Right forelimb (tissue), 1 donor: ENCODE measurements at regions not wholly inside any gene's neighbourhood (a gene's known extent, or its start where the extent isn't known, plus 50 kb on each side); places are given as distances from the start of the nearest gene placed in this dataset.
A peak's percentile ranks its signal among the peaks of the same experiment; 100 is the strongest.
"Not testable (repeated sequence)": the region's sequence is repeated elsewhere in the genome, so short reads cannot be mapped to it uniquely, and the experiment has no call there.

Experiments
- DNase-seq: peaks from one replicate; pipeline ENCODE4 v3.0.0-alpha.2; 2018

- DNase-seq, result no peak
Observed at GRCh38 chr22:25420925-25421904, 143.3 kb upstream of the GRK3 start.

DNA sequence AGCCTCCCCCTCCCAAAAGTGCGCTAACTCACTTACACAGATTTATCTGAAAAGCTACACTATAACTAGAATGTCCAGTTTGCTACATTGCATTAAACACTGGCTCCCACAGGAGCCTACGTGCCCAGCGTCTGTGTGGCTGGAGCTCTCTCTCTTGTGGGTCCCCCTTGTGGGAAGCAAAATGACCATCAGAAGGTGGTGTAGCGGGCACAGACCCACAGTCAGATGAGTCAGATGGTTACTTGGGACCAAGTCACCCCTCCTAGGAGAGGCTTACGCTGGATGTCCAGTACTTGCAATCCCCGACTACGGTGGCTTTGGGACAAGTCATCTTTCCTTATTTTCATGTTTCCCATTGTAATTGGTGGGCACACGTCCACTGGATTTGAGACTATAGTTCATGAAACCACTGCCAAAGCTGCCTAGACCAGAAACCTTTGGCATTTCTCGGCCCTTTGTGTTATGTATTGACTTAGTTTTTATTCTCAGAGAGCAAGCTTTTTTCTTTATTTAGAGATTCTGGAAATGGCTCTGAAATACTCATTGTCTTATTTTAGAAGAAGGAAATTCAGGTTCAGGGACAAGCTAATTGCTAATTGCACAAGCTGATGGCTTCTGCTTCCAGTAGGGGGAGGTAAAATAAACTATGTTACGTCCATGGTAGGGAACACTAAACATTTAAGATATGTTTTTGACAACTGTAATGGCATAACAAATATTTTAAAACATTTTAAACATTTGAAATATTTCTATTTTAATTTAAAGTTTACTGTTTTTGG is 137.8 kb upstream of the GRK3 start:
- not testable (repeated sequence) for DNase-seq

- DNase-seq, result not testable (repeated sequence)
Observed at GRCh38 chr22:25431637-25432342, 132.7 kb upstream of the GRK3 start.

DNA sequence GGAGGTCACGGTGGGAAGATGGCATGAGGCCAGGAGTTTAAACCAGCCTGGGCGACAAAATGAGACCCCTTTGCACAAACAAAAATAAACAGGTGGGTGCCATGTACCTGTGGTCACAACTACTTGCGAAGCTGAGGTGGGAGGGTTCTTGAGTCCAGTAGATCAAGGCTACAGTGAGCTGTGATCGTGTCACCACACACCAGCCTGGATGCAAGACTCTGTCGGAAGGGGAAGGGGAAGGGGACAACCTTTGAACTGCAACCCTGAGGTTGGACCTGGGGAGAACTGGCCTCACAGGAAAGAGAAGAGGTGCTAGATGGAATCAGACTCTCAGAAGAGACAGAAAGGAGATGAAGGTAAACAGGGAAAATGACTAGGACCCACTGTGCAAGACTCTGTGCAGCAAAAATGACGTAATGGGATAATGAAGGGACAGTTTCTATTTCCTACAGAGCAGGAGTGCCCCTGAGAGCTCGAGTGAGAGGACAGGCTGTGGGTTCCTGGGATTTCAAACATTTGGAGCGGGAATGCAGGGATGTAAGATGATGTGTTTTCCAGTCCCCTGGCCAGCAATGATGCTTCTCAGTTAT is 131.0 kb upstream of the GRK3 start:
- not testable (repeated sequence) for DNase-seq

DNA sequence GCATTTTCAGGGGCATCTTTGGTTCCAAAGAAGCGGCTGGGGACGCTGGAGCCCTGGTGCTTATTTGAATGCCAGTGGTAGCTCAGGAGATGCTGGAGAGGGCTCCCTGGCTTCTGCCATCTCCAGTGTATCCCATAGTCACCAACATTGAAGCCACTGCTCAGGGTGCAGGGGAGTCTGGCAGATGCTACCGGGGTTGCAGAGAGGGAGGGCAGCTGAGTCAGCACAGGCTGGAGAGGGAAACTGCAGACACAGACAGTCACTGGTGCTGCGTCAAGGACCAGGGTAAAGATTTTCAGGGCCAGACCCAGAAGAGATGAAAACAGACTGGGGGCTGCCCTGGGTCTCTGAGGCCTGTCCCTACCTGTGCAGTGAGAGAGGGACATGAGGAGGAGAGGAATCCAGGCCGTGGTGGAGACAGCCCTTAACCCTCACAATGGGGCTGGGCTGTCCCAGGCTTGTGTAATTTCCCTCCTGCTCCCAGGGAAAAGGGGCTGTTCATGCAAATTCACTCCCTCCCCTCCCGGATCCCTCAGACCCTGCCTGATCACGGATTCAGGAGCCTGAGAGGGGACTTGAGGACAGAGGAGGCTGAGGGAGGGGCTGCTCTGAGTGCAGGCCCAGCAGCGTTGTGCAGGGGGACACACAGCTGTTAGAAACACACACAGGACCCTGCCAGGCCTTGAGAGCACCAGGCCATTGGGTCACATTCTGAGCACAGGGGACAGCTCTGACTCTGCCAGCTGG is 126.9 kb upstream of the GRK3 start:
- no peak for DNase-seq

- peak; percentile 48 for DNase-seq
Observed at GRCh38 chr22:25447067-25447685, 117.3 kb upstream of the GRK3 start.

GRCh38 chr22:25447686-25448434 is 116.6 kb upstream of the GRK3 start:
- peak; percentile 95 for DNase-seq

DNA sequence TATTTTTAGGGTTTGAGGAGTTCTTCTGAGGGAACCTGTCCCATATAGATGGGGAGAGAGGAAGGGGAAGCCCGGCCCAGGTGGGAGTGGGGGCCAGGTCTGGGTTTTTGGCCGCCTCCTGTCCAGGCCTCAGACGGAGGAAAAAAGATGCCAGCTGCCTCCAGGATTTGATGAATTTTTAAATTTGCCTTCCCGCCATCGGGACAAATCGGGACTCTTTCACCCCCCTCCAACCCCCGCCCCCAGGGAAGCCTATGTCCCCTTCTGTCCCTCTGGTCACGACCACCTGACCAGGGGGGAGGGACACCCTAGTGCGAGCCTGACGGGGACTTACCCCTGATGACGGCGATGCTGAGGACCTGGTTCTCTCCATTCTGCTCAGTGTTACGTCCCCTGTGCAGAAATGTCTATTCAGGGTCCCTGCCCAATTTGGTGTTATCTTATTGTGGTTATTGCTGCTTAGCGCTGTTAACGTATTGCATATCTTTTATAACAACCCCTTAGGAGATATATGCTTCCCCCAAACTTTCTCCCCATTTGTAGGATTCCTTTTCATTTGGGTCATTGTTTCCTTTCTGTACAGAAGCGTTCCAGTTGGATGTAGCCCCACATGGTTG is 115.9 kb upstream of the GRK3 start:
- DNase-seq, result no peak

- no peak for DNase-seq
Observed at GRCh38 chr22:25449781-25450317, 114.6 kb upstream of the GRK3 start.

DNA sequence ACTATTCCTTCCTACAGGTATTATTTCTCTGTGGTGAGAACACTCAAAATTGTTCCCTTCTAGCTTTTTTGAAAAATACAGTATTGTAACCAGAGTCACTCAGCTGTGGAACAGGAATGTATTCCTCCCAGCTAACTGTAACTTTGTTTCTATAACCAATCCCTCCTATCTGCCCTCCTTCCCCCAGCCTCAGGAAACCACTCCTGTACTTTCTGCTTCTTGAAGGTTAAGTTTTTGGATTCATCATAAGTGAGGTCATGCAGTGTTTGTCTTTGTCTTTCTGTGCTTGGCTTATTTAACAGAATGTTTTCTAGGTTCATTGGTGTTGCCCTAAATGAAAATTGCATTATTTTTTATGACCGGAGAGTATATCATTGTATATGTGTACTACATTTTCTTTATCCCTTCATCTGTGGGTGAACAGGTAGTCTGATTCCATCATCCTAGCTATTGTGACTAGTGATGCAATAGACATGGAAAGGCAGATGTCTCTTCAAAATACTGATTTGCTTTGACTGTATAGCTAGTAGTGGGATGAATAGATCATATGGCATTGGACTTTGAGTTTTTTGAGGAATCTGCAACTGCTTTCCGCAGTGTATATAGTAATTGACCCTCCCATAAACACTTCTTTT is 112.9 kb upstream of the GRK3 start:
- DNase-seq, result no peak

DNA sequence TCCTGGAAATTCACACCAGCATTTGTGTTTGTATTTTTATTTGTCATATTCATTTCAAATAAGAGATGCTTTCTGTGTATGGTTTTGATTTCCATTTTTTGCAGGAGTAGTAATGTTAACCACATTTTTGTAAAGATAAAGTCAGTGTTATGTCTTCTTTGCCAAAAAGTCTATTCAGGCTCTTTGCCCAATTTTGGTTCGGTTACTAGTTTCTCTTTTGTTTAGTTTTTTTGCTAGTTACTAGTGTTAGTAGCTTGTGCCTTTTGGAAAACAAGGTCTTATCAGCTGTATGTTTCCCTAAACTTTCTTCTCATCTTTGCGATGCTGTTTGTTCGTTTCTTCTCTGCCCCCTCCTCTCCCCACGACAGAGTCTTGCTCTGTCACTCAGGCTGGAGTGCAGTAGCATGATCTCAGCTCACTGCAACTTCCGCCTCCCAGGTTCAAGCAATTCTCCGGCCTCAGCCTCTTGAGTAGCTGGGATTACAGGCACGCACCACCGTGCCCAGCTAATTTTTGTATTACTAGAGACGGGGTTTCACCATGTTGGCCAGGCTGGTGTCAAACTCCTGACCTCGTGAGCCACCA is 112.3 kb upstream of the GRK3 start:
- no peak for DNase-seq

DNA sequence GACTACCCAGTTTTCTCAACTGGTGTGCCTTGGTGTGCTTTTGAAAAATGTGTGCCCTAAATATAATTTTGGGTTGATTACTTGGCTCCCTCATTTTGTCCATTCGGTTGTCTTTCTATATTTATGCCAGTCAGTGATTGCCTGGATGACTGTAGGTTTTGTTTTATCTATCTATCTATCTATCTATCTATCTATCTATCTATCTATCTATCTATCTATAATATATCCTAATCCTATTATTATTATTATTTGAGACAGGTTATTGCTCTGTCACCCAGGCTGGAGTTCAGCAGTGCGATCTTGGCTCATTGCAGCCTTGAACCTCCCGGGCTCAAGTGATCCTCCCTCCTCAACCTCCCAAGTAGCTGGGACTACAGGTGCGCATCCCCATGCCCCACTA is 111.4 kb upstream of the GRK3 start:
- DNase-seq, result no peak

DNA sequence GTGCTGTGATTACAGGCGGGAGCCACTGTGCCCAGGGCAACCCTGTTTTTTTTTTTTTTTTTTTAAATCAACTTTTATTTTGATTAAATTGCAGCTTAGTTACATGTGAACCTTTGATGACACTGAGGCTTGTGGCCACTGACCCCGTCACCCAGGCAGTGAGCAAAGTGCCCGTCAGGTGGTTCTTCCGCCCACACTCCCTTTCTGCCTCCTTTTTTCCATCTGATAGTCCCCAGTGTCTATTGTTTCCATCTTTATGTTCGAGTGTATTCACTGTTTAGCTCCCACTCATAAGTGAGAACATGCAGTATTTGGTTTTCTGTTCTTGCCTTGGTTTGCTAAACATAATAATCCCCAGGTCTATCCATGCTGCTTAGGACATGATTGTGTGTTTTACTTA is 110.9 kb upstream of the GRK3 start:
- no peak for DNase-seq

- not testable (repeated sequence) for DNase-seq
Observed at GRCh38 chr22:25456300-25457043, 108.0 kb upstream of the GRK3 start.

- not testable (repeated sequence) for DNase-seq
Observed at GRCh38 chr22:25458631-25459030, 105.8 kb upstream of the GRK3 start.

GRCh38 chr22:25460682-25461081 is 103.8 kb upstream of the GRK3 start:
- not testable (repeated sequence) for DNase-seq

DNA sequence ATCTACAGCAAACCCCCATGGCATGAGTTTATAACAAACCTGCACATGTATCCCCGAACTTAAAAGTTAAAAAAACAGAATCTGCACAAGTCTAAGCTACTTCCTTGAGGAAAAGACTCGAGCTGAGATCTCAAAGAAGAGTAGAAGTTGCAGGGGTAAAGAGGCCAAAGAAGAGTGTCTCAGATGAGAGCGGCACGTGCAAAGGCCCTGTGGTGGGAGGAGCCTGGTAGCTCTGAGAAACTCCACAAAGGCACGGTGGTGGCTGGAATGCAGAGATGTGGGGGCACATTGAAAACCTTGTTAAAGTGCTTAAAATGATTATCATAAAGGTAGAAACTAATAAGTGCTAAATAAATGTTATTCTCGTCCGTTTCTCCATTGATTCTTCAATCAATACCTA is 103.2 kb upstream of the GRK3 start:
- no peak for DNase-seq
